ENCODE measurements at regions not wholly inside any gene's neighbourhood (a gene's known extent, or its start where the extent isn't known, plus 50 kb on each side); places are given as distances from the start of the nearest gene placed in this dataset.
A peak's percentile ranks its signal among the peaks of the same experiment; 100 is the strongest.
"Not testable (repeated sequence)": the region's sequence is repeated elsewhere in the genome, so short reads cannot be mapped to it uniquely, and the experiment has no call there.

DNA sequence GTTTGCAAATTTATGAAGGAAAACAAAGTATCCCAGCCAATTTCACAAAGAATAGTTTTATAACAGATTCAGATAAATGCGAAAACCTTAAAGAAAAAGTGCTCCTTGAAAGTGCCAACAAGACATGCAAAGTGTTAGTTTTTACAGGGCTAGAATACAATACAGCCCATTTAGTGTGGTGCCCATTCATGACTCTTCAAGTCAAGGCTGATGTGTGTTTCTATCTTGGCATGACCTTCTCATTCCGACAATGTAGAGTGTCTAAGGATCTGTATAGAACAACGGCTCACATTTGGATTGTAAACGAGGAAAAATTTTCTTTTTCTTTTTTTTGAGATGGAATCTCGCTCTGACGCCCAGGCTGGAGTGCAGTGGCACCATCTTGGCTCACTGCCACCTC lies 205.2 kb upstream of the SEMA6A start:
- DNase-seq (ENCODE audit: low read depth): no peak

DNA sequence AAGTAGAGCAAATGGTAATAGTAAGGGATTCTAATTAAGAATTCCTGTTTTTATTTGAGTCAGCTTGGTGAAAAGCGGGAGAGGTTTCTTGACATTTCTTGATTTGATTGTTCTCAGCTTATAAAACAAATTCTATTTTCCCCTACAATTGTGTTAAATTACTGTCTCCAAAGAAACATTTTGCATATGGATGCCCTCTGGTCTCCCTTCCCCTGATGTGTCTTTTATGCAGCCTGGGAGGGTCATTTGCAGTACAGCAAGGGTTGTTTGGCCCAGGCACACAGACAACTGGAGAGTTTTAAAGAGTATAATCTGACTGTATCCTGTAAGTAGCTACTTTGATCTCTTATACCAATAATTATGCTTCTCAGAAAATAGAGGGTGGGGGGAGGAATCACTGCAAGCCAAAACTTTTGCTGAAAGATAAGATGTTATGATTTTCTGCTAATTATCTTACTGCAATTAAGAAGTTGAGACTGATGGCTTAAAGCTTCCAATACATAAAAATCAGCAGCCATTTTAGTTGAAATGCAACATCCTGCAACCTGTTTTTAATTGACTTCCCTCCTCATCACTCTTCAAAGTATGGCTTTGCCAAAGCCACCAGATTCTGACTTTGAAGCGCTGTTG lies 204.1 kb upstream of the SEMA6A start:
- no peak for DNase-seq (ENCODE audit: low read depth)

DNA sequence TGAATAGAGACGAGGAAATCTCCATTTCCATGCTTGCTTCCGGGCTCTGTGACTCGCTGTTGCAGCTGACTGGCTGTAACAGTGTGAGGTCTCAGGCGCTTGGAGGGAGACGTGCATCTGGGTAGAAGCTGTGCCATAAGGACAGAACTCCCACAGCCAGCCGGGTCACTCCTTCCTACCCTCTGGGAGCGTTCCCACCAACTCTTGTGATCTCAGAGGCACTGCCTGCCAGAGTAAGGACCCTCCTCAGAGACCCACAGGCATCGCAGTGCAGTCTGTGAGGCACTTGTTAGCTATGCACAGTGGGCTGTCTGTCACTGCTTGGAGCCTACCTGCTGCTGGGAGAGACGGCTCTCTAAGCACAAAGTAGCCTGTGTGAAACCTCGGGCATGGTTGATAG lies 203.4 kb upstream of the SEMA6A start:
- DNase-seq (ENCODE audit: low read depth): no peak

DNA sequence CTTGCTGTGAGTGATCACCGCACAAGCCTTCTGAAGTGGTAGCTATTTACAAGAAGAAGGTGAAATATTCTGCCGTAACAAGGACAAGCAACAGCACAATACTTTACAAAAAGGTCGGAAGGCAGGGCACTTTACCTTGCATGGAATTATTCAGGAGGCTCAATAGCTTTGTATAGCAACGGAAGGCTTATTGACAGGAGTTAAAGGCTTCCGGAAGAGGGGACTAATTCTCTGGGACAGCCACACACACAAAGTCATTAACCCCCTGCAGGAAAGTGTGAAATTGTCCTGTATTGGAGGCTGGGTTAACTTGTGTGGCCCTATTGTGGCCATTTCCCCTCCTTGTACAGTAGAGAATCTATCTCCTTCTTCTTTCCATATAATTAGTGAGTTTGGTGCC lies 199.3 kb upstream of the SEMA6A start:
- DNase-seq (ENCODE audit: low read depth): no peak

DNA sequence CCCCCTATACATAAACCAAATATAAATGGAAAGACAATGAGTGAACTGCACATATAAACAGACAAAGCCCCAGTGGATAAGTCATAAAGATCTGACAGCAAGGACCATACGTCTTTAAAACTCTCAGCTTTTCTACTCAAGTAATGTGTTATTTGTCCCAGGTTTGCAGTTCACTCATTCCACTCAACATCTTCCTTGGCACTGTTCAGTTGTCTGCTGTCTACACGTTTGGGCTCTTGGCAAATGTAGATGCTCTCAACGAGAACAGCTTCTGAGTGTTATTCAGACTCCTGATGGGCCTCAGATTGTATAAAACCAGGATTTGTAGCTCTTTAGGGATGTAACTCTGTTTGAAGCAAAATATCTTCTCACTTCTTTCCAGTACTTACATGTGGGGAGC lies 198.2 kb upstream of the SEMA6A start:
- no peak for DNase-seq (ENCODE audit: low read depth)

DNA sequence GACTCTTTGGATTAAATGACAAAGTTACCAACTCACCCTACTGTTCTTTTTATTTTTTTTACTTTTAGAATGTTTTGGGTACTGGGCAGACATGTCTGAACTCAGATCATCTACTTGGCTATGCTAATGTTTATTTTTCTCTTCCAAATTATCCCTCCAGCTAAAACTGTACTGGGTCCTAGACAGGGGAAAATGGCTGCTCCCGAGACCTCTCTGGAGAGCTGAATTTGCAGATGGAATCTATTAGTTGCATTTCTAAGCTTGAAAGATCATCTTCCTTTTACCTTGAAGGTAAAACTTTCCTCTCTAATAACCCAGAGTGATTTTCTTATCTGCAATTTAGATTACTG lies 197.5 kb upstream of the SEMA6A start:
- no peak for DNase-seq (ENCODE audit: low read depth)

DNA sequence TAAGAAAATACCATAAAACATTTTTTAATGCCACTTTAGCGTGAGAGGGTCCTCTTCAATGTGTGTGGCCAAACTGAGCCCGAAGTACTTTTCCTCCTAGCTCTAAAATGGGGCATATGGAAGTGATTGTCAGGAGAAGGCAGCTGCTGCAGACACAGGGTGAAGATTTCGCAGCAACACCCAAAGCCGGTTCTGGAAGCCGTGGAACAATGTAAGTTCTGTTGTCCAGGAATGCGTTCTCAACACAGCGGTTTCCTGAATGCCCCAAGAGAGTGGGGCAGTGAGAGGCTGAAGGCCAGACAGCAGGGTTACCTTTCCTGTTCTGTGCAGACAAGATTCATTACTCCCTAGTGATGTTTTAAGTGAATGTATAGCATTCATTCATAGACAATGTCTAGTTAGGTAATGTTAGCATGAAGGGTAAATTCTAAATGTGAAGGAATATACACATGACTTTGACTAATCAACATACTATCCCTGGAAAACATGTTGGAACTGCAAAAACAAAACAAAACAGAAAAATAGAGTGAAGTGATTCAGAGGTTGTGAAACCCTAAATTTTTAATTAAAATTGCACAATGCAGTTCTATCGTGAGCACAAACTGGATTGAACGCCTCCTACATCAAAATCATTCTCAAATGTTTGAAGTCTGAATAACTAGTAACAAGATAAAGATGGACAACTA lies 197.0 kb upstream of the SEMA6A start:
- DNase-seq (ENCODE audit: low read depth): peak; percentile 26

DNA sequence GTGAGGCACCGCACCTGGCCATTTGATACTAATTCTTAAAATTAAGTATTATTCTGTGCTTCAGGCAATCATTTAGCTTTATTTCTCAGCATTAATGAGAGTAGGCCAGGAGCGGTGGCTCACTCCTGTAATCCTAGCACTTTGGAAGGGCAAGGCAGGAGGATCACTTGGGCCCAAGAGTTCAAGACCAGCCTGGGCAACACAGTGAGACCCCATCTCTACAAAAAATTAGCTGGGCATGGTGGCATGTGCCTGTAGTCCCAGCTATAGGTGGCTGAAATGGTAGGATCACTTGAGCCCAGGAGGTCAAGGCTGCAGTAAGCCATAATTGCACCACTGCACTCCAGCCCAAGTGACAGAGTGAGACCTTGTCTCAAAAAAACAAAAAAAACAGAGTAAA lies 195.3 kb upstream of the SEMA6A start:
- not testable (repeated sequence) for DNase-seq (ENCODE audit: low read depth)

DNA sequence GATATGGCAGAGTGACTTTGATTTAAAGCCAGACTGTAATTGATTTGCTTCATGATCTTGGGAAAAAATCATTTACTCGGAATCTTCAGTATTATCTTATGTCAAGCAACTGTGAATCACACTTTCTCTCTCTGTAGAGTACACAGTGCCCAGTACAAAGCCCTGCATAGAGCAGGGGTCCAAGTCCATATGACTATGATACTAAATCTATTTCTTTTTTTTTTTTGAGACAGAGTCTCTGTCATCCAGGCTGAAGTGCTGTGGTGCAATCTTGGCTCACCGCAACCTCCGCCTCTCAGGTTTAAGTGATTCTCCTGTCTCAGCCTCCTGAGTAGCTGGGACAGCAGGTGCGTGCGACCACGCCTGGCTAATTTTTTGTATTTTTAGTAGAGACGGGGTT lies 194.8 kb upstream of the SEMA6A start:
- no peak for DNase-seq (ENCODE audit: low read depth)

DNA sequence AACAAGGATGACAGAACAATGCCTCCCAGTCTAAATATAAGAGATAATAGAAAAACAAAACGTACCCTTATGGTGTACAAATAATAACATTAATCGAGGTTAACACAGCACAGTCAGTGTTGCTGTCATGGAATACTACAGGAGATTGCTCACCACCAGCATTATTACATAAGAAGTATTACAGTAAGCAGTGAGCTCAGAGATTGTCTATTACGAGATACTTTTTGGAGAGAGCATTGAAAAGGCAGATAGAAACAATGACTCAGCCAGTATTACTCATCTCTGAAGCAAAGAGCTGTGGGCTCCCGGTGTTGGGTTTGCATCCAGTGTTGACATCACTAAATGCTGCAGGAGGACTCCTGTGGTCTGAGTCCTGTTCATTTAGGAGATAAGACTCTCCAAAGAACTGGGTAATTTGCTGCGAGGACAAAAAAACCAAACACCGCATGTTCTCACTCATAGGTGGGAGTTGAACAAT lies 191.9 kb upstream of the SEMA6A start:
- peak; percentile 63 for DNase-seq (ENCODE audit: low read depth)

DNA sequence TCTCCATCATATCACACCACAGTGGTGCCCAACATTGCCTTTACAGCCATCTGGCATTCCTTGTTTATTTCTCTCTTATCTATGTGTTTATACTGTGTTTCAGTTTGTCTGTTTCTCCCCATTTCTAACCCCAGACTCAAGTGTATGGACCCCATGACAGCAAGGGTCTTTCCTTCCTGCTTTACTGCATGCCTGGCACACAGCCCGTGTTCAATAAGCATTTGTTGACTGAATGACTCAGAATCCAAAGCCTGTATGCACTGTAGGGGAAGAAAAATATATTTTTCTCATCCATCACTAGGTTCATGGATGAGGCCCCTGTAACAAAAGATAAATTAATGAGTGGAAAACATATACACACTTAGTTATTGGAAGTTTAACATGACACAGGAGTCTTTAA lies 190.8 kb upstream of the SEMA6A start:
- DNase-seq (ENCODE audit: low read depth): no peak

DNA sequence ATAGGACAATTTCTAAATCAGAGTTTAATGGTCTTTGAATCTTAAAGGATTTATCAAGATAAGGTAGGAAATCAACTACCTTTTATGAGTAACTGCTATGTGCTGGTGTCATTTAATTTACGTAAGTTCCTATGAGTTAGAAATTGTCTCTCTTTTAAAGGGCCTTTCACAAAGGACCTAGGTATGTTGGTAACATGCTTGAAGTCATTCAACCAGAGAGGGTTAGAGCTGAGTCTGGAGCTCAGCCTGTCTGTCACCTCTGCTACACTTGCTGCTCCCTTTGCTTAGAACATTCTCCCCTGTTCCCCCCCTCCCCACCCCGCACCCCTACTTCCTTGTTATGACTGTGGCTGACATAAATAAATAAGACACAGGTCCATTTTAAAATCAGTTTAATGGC lies 190.3 kb upstream of the SEMA6A start:
- DNase-seq (ENCODE audit: low read depth): no peak

DNA sequence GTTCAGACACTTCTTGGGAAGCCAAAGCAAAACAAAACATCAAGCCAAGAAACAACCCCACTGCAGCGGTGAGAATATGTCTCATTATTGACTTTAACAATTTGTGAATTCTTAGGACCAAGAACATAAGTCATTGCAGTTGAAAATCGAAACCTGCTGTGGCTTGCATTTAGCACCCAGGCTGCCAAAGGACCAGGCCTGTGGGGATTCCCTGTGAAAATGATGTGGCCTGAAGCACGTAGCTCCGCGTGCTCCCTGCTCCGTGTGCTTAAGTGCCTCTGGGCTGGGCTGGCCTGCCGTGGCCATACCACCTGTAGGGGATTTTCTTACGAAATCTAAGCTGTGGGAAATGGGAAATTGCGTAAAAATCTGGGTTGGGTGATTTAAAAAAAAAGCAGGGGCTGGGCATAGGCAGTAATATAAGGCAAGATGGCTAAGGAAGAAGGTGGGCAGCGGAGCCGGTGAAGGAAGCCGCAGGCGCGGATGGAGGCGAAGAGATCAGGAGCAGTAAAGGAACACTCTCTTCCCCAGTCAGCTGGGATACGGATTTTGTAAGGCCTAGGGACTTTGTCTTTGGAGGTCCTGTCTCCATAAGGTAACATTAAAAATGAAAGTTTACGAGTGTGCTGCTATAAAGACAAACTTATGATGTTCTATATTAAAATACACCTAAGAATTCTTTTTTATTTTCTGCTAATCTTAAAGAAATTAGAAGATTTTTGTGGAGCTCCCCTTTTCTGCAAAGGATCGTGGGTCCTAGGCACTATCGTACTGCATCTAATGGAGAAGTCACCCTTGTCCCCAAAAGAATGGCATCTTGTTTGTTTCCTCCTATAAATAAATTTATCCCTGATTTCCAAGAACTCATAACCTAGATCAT lies 189.6 kb upstream of the SEMA6A start:
- no peak for DNase-seq (ENCODE audit: low read depth)

DNA sequence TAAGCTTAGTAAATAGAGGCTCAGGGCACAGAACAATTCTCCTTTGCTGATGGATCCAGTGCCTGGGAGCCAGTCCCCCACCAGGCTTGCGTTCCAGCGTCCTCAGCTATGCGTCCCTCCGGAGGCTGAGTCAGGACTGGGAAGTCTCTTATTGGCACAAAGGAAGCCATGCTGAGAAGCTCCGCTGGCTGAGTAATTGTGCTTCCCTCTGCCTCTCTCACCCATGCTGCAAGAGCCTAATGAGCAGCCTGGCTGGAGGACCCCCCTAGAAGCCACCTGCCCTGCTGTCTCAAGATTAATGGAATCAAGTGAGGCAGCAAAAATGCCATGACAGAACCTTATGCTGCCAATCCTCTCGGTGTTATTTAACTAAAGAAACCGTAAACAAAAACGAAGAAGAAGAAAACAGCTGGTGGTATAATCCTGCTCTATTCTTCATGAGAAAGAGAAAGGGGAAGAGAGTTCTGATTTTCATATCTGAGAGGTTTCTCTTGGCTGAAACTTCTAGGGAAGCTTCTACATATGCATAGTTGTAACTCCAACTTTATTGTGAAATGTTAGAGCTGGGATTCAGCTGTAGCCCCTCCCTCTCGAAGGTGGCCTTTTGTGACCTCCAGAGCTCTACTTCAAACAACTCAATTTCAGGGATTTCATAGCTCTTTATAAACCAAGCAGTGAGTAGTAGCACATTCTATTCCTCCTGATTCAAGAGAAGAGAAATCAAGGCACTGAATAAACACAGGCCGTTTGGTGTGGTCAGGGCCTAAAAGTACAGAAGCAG lies 185.4 kb upstream of the SEMA6A start:
- no peak for DNase-seq (ENCODE audit: low read depth)

DNA sequence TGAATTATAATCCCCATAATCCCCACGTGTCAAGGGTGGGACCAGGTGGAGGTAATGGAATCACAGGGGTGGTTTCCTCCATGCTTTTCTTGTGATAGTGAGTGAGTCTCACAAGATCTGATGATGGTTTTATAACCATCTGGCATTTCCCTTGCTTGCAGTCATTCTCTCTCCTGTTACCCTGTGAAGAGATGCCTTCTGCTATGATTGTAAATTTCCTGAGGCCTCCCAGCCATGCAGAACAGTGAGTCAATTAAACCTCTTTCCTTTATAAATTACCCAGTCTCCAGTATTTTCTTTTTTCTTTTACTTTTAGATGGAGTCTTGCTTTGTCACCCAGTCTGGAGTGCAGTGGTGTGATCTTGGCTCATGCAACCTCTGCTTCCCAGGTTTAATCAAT lies 182.7 kb upstream of the SEMA6A start:
- DNase-seq (ENCODE audit: low read depth): no peak

DNA sequence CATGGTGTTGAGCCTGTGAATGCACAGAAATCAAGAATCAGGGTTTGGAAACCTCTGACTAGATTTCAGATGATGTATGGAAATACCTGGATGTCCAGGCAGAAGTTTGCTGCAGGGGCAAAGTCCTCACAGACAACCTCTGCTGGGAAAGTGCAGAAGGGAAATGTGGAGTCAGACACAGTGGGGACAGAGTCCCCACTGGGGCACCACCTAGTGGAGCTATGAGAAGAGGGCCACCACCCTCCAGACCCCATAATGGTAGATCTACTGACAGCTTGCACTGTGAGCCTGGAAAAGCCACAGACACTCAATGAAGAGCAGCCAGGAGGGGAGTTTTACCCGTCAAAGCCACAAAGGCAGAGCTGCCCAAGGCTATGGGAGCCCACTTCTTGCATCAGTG lies 181.9 kb upstream of the SEMA6A start:
- DNase-seq (ENCODE audit: low read depth): no peak

DNA sequence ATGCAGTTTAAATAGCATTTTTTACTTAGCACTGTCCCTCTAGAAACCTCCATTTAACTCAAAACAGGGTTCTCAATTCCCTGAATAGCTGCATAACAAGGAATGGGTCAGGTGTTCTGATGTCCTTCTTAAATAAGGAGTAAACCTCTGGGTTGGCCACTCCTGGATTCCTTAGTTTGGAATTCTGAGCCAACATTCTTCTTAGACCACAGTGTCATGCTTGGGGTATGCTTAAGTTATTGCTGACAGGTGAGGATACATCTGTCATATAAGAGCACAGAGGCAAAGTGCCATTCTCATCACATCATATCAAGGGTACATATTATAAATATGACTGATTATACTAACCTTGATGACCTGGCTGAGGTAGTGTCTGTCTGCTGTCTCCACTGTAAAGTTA lies 179.9 kb upstream of the SEMA6A start:
- DNase-seq (ENCODE audit: low read depth): no peak

DNA sequence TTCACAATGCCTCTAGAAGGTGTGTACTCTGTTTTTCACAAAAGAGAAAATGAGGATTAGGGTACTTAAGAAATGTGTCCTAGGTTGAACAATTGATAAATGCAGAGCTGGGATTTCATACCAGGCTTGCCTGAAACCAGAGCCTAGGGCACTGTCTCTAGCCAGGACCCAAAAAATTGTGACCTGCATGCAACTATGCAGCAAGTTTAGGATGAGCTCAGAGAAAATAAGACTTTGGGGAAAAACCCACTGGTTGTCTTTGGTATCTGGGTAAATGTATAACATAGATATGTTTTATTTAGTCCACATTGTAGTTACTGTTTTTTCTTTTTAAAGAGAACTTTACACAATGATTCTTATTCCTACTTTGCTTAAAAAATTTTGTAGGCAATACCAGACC lies 177.1 kb upstream of the SEMA6A start:
- no peak for DNase-seq (ENCODE audit: low read depth)

DNA sequence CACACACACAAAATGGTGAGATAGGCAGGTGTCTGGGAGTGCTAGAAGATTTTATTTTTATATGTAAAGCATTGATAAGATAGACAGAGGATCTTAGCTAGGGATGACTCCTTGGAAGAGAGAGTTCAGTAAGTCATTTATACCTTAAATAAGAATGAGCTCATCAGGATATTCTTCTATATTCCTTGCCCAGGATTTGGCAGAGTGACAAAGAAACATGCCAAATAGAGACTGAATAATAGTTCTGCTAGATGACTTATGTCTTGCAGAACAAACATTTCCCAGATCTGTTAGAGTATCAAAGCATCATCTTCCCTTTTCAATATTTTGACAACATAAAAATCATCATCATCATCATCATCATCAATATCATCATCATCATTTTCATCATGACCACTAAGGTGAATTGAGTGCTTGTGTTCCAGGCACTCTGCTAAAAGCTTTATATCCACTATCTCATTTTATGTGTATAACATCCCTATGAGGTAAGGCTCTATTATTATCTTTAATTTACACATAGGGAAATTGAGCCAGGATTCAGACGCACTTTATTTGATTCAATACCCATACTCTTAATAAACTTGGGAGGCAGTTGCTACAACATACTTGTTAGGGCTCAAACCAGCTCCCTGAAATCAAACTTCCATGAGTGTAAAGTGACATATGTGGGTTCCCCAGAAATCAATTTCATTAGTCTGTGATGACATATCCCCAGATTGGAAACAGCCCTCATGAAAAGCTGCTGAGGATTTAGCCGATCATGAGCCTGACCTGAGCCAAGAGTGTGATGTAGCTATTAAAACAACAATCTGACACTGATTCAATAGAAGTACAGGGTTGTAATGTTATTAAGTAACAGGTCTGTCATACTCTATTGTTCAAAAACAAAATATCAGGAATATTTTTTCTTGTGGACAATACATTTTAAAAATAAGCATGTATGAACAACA lies 176.3 kb upstream of the SEMA6A start:
- no peak for DNase-seq (ENCODE audit: low read depth)

DNA sequence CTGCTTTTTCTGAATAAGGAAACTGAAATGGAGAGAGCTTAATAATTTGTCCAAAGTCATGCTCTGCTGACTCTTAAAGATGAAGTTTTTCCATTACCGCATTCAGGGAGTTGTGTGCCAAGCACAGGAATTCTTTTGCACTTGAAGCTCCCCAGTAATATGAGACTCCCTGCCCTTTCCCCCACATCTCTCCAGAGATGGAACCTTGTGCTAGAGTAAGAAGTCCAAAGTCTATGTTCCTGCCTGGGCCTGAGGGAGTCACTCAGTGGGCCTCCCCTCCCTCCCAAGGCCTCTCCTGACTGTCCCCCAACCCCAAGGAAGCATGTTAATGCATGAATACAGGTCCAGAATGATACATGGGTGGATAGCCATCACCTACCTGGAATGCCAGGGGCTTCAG lies 173.3 kb upstream of the SEMA6A start:
- no peak for DNase-seq (ENCODE audit: low read depth)

DNA sequence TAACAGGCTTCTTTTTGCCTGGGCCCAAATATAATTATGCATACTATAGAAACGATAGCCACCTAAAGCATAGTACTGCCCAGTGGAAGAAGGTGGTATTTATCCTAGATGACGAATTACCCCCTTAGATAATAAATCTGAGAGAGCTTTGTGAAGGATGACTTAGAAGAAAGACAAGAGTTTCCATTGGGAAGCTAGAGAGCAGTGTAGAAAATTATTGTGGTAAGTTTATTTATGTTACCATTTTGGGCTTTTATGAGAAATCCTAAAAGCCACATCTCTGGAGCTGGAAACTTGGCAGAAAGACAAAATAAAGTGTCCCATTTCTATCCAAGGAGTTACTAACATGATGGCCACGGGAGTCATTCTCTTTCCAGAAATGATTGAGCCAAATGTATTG lies 172.0 kb upstream of the SEMA6A start:
- DNase-seq (ENCODE audit: low read depth): no peak

Measured in fibroblast of gingiva (primary cell).